ENCODE measurements at regions not wholly inside any gene's neighbourhood (a gene's known extent, or its start where the extent isn't known, plus 50 kb on each side); places are given as distances from the start of the nearest gene placed in this dataset.

DNA sequence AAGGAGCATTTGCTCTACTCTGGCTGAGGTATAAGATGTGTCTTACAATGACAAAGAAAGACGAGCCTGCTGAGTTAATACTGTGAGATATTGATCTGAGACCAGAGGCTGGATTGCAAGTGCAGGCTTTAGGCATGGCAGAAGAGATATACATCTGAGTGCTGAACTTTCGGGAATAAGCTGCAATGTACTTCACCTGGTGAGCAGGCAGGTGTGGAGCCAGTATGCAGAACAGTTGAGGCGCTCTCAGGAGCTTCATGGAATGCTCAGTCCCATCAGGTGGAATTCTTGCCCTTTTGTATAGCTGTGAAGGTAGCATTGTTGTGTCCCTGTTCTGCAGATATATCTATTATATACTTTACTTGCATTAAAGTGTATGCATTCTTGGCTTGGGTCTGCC is 179.3 kb upstream of the RIMS1 start:
- H2BK15ac ChIP-seq (ENCODE audit: low read depth, low read length) = no peak overlapping the region
- H3K23me2 ChIP-seq (ENCODE audit: insufficient read length, low read depth, low read length, poor library complexity, severe bottlenecking) = no peaks in the 10 kb centered on the region
- H2BK20ac ChIP-seq (ENCODE audit: low read depth, low read length, poor library complexity, severe bottlenecking) = no peak overlapping the region
- H4K8ac ChIP-seq (replicated peaks; ENCODE audit: insufficient read length, low read depth, low read length) = no peak overlapping the region
- Mint-ChIP-seq H3K36me3 (ENCODE audit: insufficient read depth in 1 of 3, low read depth in 3 of 3) (no peaks in the 10 kb centered on the region), H3K4me1 (peaks cover 7 to 10% of the 10 kb centered on the region in 2 experiments), H3K27me3 (ENCODE audit: low read depth) (no peaks in the 10 kb centered on the region), H3K4me3 (no peak overlapping the region), H3K9me3 (no peaks in the 10 kb centered on the region), H3K27ac (peak overlapping the region in 1 of 3 experiments; percentile 11; a peak in 1 of 7 replicates)
- DNase-seq = no peak
- no peak overlapping the region for H2BK120ac ChIP-seq (ENCODE audit: low read depth, low read length, poor library complexity, severe bottlenecking)
- H3K18ac ChIP-seq (ENCODE audit: insufficient read length, low read depth, low read length) = no peak overlapping the region
- no peak overlapping the region for H2AFZ ChIP-seq (ENCODE audit: low read length)
- H3K4me2 ChIP-seq (ENCODE audit: insufficient read depth, insufficient read length, low read length) = no peak overlapping the region
- no peak overlapping the region for H3K4ac ChIP-seq (ENCODE audit: low read depth, low read length)
- no peak overlapping the region for H3K9ac ChIP-seq (ENCODE audit: extremely low read depth, insufficient read length, low read length)
- H3T11ph ChIP-seq (ENCODE audit: low read length) = no peak overlapping the region
- H2AK5ac ChIP-seq (ENCODE audit: insufficient read length, low read length) = no peak overlapping the region
- TF ChIP-seq, protein P1, sequence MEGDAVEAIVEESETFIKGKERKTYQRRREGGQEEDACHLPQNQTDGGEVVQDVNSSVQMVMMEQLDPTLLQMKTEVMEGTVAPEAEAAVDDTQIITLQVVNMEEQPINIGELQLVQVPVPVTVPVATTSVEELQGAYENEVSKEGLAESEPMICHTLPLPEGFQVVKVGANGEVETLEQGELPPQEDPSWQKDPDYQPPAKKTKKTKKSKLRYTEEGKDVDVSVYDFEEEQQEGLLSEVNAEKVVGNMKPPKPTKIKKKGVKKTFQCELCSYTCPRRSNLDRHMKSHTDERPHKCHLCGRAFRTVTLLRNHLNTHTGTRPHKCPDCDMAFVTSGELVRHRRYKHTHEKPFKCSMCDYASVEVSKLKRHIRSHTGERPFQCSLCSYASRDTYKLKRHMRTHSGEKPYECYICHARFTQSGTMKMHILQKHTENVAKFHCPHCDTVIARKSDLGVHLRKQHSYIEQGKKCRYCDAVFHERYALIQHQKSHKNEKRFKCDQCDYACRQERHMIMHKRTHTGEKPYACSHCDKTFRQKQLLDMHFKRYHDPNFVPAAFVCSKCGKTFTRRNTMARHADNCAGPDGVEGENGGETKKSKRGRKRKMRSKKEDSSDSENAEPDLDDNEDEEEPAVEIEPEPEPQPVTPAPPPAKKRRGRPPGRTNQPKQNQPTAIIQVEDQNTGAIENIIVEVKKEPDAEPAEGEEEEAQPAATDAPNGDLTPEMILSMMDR (conservative IDR thresholded peaks at IDR 0.05) = no peak
- no peaks in the 10 kb centered on the region for H3K4me1 ChIP-seq (ENCODE audit: insufficient read depth, low read length)
- H4K91ac ChIP-seq (ENCODE audit: insufficient read length, low read depth, low read length) = no peak overlapping the region
- no peaks in the 10 kb centered on the region for H3K79me2 ChIP-seq (ENCODE audit: insufficient read depth, low read length)
- H3K27me3 ChIP-seq (ENCODE audit: insufficient read depth, low read length) = no peaks in the 10 kb centered on the region
- no peaks in the 10 kb centered on the region for H3K79me1 ChIP-seq (ENCODE audit: insufficient read depth, low read depth, low read length, poor library complexity, severe bottlenecking)
- no CpG with 5 or more reads among the region's 3 CpGs for WGBS (ENCODE audit: extremely low coverage, insufficient read length, low lambda C conversion rate)
- no peaks in the 10 kb centered on the region for H4K20me1 ChIP-seq (ENCODE audit: control insufficient read depth, insufficient read depth, insufficient read length)
- H2BK12ac ChIP-seq (ENCODE audit: insufficient read length, low read depth, low read length) = no peak overlapping the region
- no peak overlapping the region for H2BK5ac ChIP-seq (ENCODE audit: insufficient read length, low read length)
- no peaks in the 10 kb centered on the region for H3K9me3 ChIP-seq (ENCODE audit: control insufficient read depth, low read depth, low read length)
- H3K23ac ChIP-seq (ENCODE audit: insufficient read length, low read depth, low read length) = no peak overlapping the region
- no peak overlapping the region for H3K56ac ChIP-seq (ENCODE audit: insufficient read length, low read depth, low read length)
- no peak overlapping the region for H3K14ac ChIP-seq (ENCODE audit: insufficient read depth, low read length)
- H3K27ac ChIP-seq (ENCODE audit: insufficient read length, low read depth, low read length) = no peak overlapping the region
- H4K5ac ChIP-seq (ENCODE audit: insufficient read length, low read depth, low read length) = no peak overlapping the region
